ENCODE measurements at regions not wholly inside any gene's neighbourhood (a gene's known extent, or its start where the extent isn't known, plus 50 kb on each side); places are given as distances from the start of the nearest gene placed in this dataset.

DNA sequence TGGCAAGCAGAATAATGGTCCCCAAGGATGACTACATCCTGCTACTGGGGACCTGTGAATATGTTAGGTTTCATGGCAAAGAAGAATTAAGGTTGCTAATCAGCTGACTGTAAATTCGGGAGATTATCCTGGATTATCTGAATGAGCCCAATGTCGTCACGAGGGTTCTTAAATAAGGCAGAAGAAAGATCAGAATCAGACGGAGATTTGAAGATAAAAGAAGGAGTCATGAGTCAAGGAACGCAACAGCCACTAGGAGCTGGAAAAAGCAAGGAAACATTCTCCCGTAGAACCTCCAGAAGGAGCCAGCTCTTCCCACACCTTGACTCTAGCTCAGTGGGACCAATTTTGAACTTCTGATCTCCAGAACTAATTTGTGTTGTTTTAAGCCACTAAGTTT, 82.9 kb upstream of the APBB1IP start:
- ChIA-PET POLR2A (interaction anchor here (0.6 kb wide), 1 partner anchor 684 kb away, joined by 4 read pairs; no protein-coding TSS in a partner anchor), CTCF (no interaction called here)
- Mint-ChIP-seq H3K36me3 (ENCODE audit: low read depth) (no peaks in the 10 kb centered on the region), H3K9me3 (no peaks in the 10 kb centered on the region), H3K4me1 (ENCODE audit: low read depth) (peaks cover 6% of the 10 kb centered on the region), H3K27ac (no peak overlapping the region), H3K4me3 (no peak overlapping the region), H3K27me3 (peaks cover 3% of the 10 kb centered on the region)
- intact Hi-C loops (cut with micrococcal nuclease): no loop called here
- no peak for DNase-seq
- ATAC-seq: no peak
- TF ChIP-seq, protein P1, sequence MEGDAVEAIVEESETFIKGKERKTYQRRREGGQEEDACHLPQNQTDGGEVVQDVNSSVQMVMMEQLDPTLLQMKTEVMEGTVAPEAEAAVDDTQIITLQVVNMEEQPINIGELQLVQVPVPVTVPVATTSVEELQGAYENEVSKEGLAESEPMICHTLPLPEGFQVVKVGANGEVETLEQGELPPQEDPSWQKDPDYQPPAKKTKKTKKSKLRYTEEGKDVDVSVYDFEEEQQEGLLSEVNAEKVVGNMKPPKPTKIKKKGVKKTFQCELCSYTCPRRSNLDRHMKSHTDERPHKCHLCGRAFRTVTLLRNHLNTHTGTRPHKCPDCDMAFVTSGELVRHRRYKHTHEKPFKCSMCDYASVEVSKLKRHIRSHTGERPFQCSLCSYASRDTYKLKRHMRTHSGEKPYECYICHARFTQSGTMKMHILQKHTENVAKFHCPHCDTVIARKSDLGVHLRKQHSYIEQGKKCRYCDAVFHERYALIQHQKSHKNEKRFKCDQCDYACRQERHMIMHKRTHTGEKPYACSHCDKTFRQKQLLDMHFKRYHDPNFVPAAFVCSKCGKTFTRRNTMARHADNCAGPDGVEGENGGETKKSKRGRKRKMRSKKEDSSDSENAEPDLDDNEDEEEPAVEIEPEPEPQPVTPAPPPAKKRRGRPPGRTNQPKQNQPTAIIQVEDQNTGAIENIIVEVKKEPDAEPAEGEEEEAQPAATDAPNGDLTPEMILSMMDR (IDR thresholded peaks at IDR 0.05): no peak

DNA sequence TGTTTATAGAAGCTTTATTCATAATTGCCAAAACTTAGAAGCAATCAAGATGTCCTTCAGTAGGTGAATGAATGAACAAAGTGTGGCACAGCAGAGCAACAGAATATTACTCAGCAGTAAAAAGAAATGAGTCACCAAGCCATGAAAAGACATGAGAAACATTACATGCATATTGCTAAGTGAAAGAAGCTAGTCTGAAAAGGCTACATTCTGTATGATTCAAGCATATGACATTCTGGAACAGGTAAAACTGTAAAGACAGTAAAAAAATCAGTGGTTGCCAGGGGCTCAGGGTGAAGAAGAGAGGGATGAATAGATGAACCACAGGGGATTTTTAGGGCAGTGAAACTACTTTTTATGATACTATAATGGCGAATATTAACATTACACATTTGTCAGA, 80.9 kb upstream of the APBB1IP start:
- Mint-ChIP-seq H3K36me3 (ENCODE audit: low read depth) (no peaks in the 10 kb centered on the region), H3K27ac (no peak overlapping the region), H3K4me1 (ENCODE audit: low read depth) (peaks cover 6% of the 10 kb centered on the region), H3K9me3 (no peaks in the 10 kb centered on the region), H3K27me3 (peaks cover 3% of the 10 kb centered on the region), H3K4me3 (no peak overlapping the region)
- TF ChIP-seq, protein P1 (IDR thresholded peaks at IDR 0.05): no peak
- ATAC-seq (peak; percentile 76), DNase-seq (no peak)
- ChIA-PET CTCF (interaction anchor here (0.7 kb wide), 1 partner anchor 17 kb away, joined by 3 read pairs; no protein-coding TSS in a partner anchor), POLR2A (no interaction called here)
- intact Hi-C loops (cut with micrococcal nuclease): no loop called here

DNA sequence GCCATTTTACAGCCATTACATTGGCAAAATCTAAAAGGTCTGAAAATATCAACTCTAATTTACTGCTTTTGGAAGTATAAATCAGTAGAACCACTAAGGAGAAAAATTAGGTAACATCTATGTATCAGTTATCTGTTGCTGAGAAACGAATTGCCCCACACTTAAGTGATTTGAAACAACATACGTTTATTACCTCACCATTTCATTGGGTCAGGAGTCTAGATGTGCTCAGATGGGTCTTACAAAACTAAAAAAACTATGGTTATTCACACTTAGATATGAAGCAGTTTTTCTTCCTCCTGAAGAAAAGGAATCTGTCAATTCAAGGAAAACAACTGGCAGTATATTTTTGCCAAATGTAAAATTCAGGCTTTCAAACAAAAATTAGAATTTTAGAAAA, 80.1 kb upstream of the APBB1IP start:
- no peaks in the 10 kb centered on the region for H3K9me3 Mint-ChIP-seq
- CTCF ChIA-PET: interaction anchor here (1.4 kb wide), 1 partner anchor 22 kb away, joined by 3 read pairs; no protein-coding TSS in a partner anchor
- POLR2A ChIA-PET: no interaction called here
- ATAC-seq (no peak), DNase-seq (no peak)
- peaks cover 6% of the 10 kb centered on the region for H3K4me1 Mint-ChIP-seq (ENCODE audit: low read depth)
- TF ChIP-seq, protein P1 (IDR thresholded peaks at IDR 0.05): no peak
- H3K4me3 Mint-ChIP-seq: no peak overlapping the region
- H3K36me3 Mint-ChIP-seq (ENCODE audit: low read depth): no peaks in the 10 kb centered on the region
- H3K27ac Mint-ChIP-seq: no peak overlapping the region
- H3K27me3 Mint-ChIP-seq: peaks cover 3% of the 10 kb centered on the region
- intact Hi-C loops (cut with micrococcal nuclease): no loop called here

DNA sequence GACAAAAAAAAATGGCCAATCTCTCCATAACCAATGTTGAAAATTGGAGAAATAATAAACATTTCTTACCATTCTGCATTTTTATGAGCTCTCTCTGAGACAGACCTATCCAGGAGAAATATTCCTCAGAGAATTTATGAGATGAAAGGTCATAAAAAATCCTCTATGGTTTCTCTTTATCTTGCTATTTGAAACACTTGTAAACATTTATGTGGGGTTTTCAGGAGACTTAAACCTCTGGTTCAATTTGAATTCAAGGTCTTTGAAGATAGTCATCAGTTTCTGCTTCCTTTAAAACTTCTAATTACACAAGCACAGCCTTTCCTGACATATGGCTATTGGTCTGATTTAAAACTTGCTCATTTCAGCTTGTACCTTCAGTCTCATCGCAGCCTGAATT, 78.5 kb upstream of the APBB1IP start:
- peaks cover 6% of the 10 kb centered on the region for H3K4me1 Mint-ChIP-seq (ENCODE audit: low read depth)
- DNase-seq: no peak
- no peak overlapping the region for H3K4me3 Mint-ChIP-seq
- TF ChIP-seq, protein P1 (IDR thresholded peaks at IDR 0.05): no peak
- no peak overlapping the region for H3K27ac Mint-ChIP-seq
- no peaks in the 10 kb centered on the region for H3K36me3 Mint-ChIP-seq (ENCODE audit: low read depth)
- H3K9me3 Mint-ChIP-seq: no peaks in the 10 kb centered on the region
- ChIA-PET POLR2A (interaction anchor here (0.6 to 0.9 kb wide), 2 partner anchors 81 to 231 kb away, joined by 3 read pairs; no protein-coding TSS in a partner anchor), CTCF (interaction anchor here (0.8 to 1.4 kb wide), 3 partner anchors 20 to 144 kb away, joined by 3 read pairs; no protein-coding TSS in a partner anchor)
- intact Hi-C loops (cut with micrococcal nuclease): no loop called here
- H3K27me3 Mint-ChIP-seq: no peaks in the 10 kb centered on the region
- ATAC-seq: no peak

DNA sequence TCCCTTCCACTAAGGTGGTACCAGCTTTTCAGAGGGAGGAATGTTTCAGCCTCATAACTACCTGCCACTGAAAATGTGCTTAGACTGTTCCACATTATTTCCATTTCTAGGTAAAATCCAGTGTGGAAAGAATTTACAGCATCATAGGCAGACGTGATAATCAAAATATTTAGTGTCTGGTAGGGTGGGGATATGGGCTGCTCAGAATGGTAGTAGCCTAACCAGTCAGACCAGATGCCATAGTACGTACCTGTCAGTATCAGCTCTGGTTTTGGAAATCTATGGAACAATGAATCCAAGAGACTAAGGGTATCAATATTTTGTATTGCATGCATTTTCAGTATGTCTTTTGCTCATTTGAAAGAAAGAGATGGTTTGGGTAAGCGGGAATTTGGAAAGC, 76.8 kb upstream of the APBB1IP start:
- Mint-ChIP-seq H3K4me3 (no peak overlapping the region), H3K36me3 (ENCODE audit: low read depth) (no peaks in the 10 kb centered on the region), H3K4me1 (ENCODE audit: low read depth) (peaks cover 6% of the 10 kb centered on the region), H3K27me3 (no peaks in the 10 kb centered on the region), H3K9me3 (no peaks in the 10 kb centered on the region), H3K27ac (no peak overlapping the region)
- intact Hi-C loops (cut with micrococcal nuclease): no loop called here
- CTCF ChIA-PET: interaction anchor here (0.6 kb wide), 1 partner anchor 106 kb away, joined by 4 read pairs; no protein-coding TSS in a partner anchor
- no peak for DNase-seq
- TF ChIP-seq, protein P1 (IDR thresholded peaks at IDR 0.05): no peak
- POLR2A ChIA-PET: no interaction called here
- ATAC-seq: no peak
